COLO829 (cell line): ENCODE measurements at regions not wholly inside any gene's neighbourhood (a gene's known extent, or its start where the extent isn't known, plus 50 kb on each side); places are given as distances from the start of the nearest gene placed in this dataset.
A peak's percentile ranks its signal among the peaks of the same experiment; 100 is the strongest.

Experiments
- DNase-seq: peaks from one replicate; pipeline ENCODE4 v3.0.0; 2012; ENCODE audit warnings: low spot score

GRCh38 chr14:36245223-36245622, 68.7 kb upstream of the PTCSC3 start:
- DNase-seq: no peak

- DNase-seq: no peak
Measured at GRCh38 chr14:36243183-36243582, 66.7 kb upstream of the PTCSC3 start.

- no peak for DNase-seq
Measured at GRCh38 chr14:36241183-36241582, 64.7 kb upstream of the PTCSC3 start.

GRCh38 chr14:36238666-36239363, 62.3 kb upstream of the PTCSC3 start:
- DNase-seq: peak; percentile 63

GRCh38 chr14:36233217-36233616, 56.7 kb upstream of the PTCSC3 start:
- DNase-seq: no peak

DNA sequence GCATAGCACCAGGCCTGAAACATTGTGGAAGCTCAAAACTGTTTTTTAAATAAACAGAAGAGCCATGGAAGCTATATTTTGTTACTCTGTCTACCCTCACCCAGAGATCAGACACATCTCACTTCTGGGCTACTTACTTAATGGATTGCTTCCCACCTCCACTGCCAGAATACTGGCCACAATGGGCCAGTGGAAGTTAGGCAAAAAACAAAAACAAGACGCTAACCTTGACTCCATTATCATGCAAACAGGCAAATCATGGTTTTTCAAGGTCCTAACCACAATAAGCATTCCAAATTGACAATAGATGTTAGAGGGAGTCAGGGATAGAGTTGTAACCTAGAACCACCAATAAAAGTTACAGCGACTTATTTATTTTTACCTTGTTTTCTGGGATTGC, 52.7 kb upstream of the PTCSC3 start:
- no peak for DNase-seq

DNA sequence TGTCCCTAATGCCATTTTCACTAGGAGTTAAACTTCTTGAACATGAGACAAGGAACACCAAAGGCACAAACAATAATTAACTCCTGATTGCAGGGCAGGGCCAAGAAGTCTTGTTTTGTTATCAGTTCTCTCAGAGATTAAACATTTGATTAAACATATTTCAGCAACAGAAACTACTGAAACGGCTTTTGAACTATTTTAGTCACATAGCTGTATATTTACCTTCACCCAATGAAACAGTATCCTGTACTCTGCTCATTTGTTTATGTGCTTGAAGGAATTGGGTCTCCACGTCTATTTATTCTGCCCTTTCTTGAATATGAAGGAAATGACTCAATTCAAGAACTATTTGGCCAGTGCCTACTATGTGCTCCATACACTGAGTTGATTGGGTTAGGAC, 51.3 kb upstream of the PTCSC3 start:
- no peak for DNase-seq

GRCh38 chr14:36227344-36227743, 50.8 kb upstream of the PTCSC3 start:
- no peak for DNase-seq
